Neuronal stem cell (in vitro differentiated cells): ENCODE measurements at regions not wholly inside any gene's neighbourhood (a gene's known extent, or its start where the extent isn't known, plus 50 kb on each side); places are given as distances from the start of the nearest gene placed in this dataset.

ENCODE experiments used
- DNase-seq: peaks from one replicate; pipeline ENCODE4 v3.0.0-alpha.2; 2013; ENCODE audit warnings: low spot score
- H2AFZ ChIP-seq: one replicate; pipeline ENCODE4 v1.6.1; 2013; ENCODE audit warnings: mild to moderate bottlenecking, low read length, inconsistent platforms
- H2AK5ac ChIP-seq: 2 replicates; pipeline ENCODE4 v1.6.1; 2013; ENCODE audit warnings: low read depth, mild to moderate bottlenecking, inconsistent platforms, low read length, moderate library complexity, mixed read lengths
- H2BK120ac ChIP-seq: 2 replicates; pipeline ENCODE4 v1.6.1; 2013; ENCODE audit warnings: low read depth, mild to moderate bottlenecking, inconsistent platforms, low read length, moderate library complexity, mixed read lengths
- H2BK12ac ChIP-seq: one replicate; pipeline ENCODE4 v1.6.1; 2013; ENCODE audit warnings: low read length, inconsistent platforms
- H2BK15ac ChIP-seq: 2 replicates; pipeline ENCODE4 v1.6.1; 2013; ENCODE audit warnings: mild to moderate bottlenecking, low read length, inconsistent platforms, mixed read lengths
- H2BK5ac ChIP-seq: one replicate; pipeline ENCODE4 v1.6.1; 2013; ENCODE audit warnings: inconsistent platforms, mild to moderate bottlenecking, low read length, moderate library complexity
- H3K14ac ChIP-seq: one replicate; pipeline ENCODE4 v1.6.1; 2013; ENCODE audit warnings: low read length, inconsistent platforms
- H3K18ac ChIP-seq: 2 replicates; pipeline ENCODE4 v1.6.1; 2013; ENCODE audit warnings: low read length, inconsistent platforms
- H3K23ac ChIP-seq: 2 replicates; pipeline ENCODE4 v1.6.1; 2013; ENCODE audit warnings: low read depth, mild to moderate bottlenecking, mixed read lengths, low read length, inconsistent platforms; ENCODE audit not compliant: poor library complexity
- H3K27ac ChIP-seq: replicated peaks from 3 replicates; pipeline ENCODE4 v1.5.1; 2013; ENCODE audit warnings: low read length, inconsistent platforms
- H3K27me3 ChIP-seq, 3 experiments: 2 replicates each; pipeline ENCODE4 v1.6.1; 2013; ENCODE audit warnings: low read length in 3 of 3, mild to moderate bottlenecking in 2 of 3, inconsistent platforms in 1 of 3, low read depth in 1 of 3, mixed read lengths in 1 of 3, moderate library complexity in 1 of 3; ENCODE audit not compliant: control insufficient read depth in 3 of 3, insufficient read depth in 3 of 3
- H3K36me3 ChIP-seq, 2 donors: replicated peaks in 1 of 2; 2 replicates each; pipeline ENCODE4 v1.6.1; 2013; ENCODE audit warnings: low read length in 2 of 2; ENCODE audit not compliant: control insufficient read depth in 2 of 2, insufficient read depth in 2 of 2
- H3K4ac ChIP-seq: 2 replicates; pipeline ENCODE4 v1.6.1; 2013; ENCODE audit warnings: inconsistent platforms, mild to moderate bottlenecking, low read length, moderate library complexity
- H3K4me1 ChIP-seq, 2 donors: 1 replicate in 1 of 2; 2 replicates in 1 of 2; pipeline ENCODE4 v1.6.1; 2013; ENCODE audit warnings: low read length in 2 of 2, low read depth in 1 of 2; ENCODE audit not compliant: control insufficient read depth in 2 of 2, insufficient read depth in 1 of 2
- H3K4me2 ChIP-seq: one replicate; pipeline ENCODE4 v1.6.1; 2013; ENCODE audit warnings: mild to moderate bottlenecking, low read length, inconsistent platforms; ENCODE audit not compliant: insufficient read depth, poor library complexity, severe bottlenecking
- H3K4me3 ChIP-seq, 2 donors: 2 replicates each; pipeline ENCODE4 v1.5.1; 2013; ENCODE audit warnings: low read length in 2 of 2, mild to moderate bottlenecking in 2 of 2, inconsistent platforms in 1 of 2, moderate library complexity in 1 of 2
- H3K79me1 ChIP-seq: one replicate; pipeline ENCODE4 v1.6.1; 2013; ENCODE audit warnings: low read depth, mild to moderate bottlenecking, inconsistent platforms, low read length, moderate library complexity
- H3K9ac ChIP-seq: one replicate; pipeline ENCODE4 v1.6.1; 2013; ENCODE audit warnings: mild to moderate bottlenecking, low read depth, low read length, inconsistent platforms; ENCODE audit not compliant: poor library complexity
- H3K9me3 ChIP-seq, 2 donors: replicated peaks in 1 of 2; 2 replicates each; pipeline versions ENCODE3 to v1.6.1; 2013; ENCODE audit warnings: low read length in 2 of 2, mild to moderate bottlenecking in 2 of 2, inconsistent platforms in 1 of 2, low read depth in 1 of 2, mixed read lengths in 1 of 2, moderate library complexity in 1 of 2; ENCODE audit not compliant: control insufficient read depth in 2 of 2, insufficient read depth in 1 of 2
- H4K8ac ChIP-seq: one replicate; pipeline ENCODE4 v1.6.1; 2013; ENCODE audit warnings: low read depth, mild to moderate bottlenecking, inconsistent platforms, low read length, moderate library complexity
- H4K91ac ChIP-seq: one replicate; pipeline ENCODE4 v1.6.1; 2013; ENCODE audit warnings: low read length, low read depth, mild to moderate bottlenecking, inconsistent platforms; ENCODE audit not compliant: poor library complexity
- WGBS, 2 donors: extraction: QIAGEN DNeasy Blood & Tissue Kit; methylation state at CpG; one replicate each; pipeline ENCODE4 v1.1.7; 2013; ENCODE audit warnings: missing lambda C conversion rate in 2 of 2, mixed read lengths in 1 of 2; ENCODE audit not compliant: insufficient read length in 2 of 2, insufficient replicate concordance in 1 of 2; ENCODE audit errors: extremely low coverage in 2 of 2; 5-methylcytosine and 5-hydroxymethylcytosine counted together

- no peak overlapping the region for H3K4me2 ChIP-seq
- H2AFZ ChIP-seq = no peak overlapping the region
- no peak overlapping the region for H3K18ac ChIP-seq
- H2BK120ac ChIP-seq = no peak overlapping the region
- no peak overlapping the region for H2BK15ac ChIP-seq
- no CpG with 5 or more reads among the region's 2 CpGs for WGBS, 2 donors
- no peak overlapping the region for H4K8ac ChIP-seq
- H3K4me1 ChIP-seq = no peaks in the 10 kb centered on the region
- H2BK5ac ChIP-seq = no peak overlapping the region
- no peak overlapping the region for H3K14ac ChIP-seq
- DNase-seq = no peak
- H3K27ac ChIP-seq = no peak overlapping the region
- H3K9ac ChIP-seq = no peak overlapping the region
- no peak overlapping the region for H3K23ac ChIP-seq
- H3K36me3 ChIP-seq = no peaks in the 10 kb centered on the region
- H2BK12ac ChIP-seq = no peak overlapping the region
- H3K27me3 ChIP-seq = no peaks in the 10 kb centered on the region
- H3K79me1 ChIP-seq = no peaks in the 10 kb centered on the region
- H4K91ac ChIP-seq = no peak overlapping the region
- no peak overlapping the region for H2AK5ac ChIP-seq
- no peak overlapping the region for H3K4me3 ChIP-seq
- no peaks in the 10 kb centered on the region for H3K9me3 ChIP-seq
- H3K4ac ChIP-seq = no peak overlapping the region
Measured at GRCh38 chr7:46685051-46685450, 764.0 kb upstream of the IGFBP3 start.

- WGBS, 2 donors = no CpG with 5 or more reads among the region's 7 CpGs
- H3K27ac ChIP-seq = no peak overlapping the region
- H2AFZ ChIP-seq = no peak overlapping the region
- H3K14ac ChIP-seq = no peak overlapping the region
- H3K9ac ChIP-seq = no peak overlapping the region
- no peak overlapping the region for H2BK15ac ChIP-seq
- no peaks in the 10 kb centered on the region for H3K79me1 ChIP-seq
- no peak overlapping the region for H3K23ac ChIP-seq
- no peak overlapping the region for H3K4me2 ChIP-seq
- no peaks in the 10 kb centered on the region for H3K36me3 ChIP-seq
- no peak overlapping the region for H3K4me3 ChIP-seq
- H2BK120ac ChIP-seq = no peak overlapping the region
- no peak overlapping the region for H2BK5ac ChIP-seq
- no peaks in the 10 kb centered on the region for H3K9me3 ChIP-seq
- H3K18ac ChIP-seq = no peak overlapping the region
- no peaks in the 10 kb centered on the region for H3K27me3 ChIP-seq
- no peak overlapping the region for H2BK12ac ChIP-seq
- no peak for DNase-seq
- H2AK5ac ChIP-seq = no peak overlapping the region
- H3K4ac ChIP-seq = no peak overlapping the region
- H4K8ac ChIP-seq = peak overlapping the region; percentile 23
- H3K4me1 ChIP-seq = no peaks in the 10 kb centered on the region
- H4K91ac ChIP-seq = no peak overlapping the region
Measured at GRCh38 chr7:46682836-46683624, 762.0 kb upstream of the IGFBP3 start.

GRCh38 chr7:46681865-46682503 is 760.9 kb upstream of the IGFBP3 start:
- no peak overlapping the region for H3K4me2 ChIP-seq
- no peak overlapping the region for H3K27ac ChIP-seq
- H3K23ac ChIP-seq = no peak overlapping the region
- no peaks in the 10 kb centered on the region for H3K9me3 ChIP-seq
- no peak overlapping the region for H3K4ac ChIP-seq
- peak overlapping the region; percentile 68 for H2AK5ac ChIP-seq
- H4K91ac ChIP-seq = no peak overlapping the region
- H3K4me3 ChIP-seq = no peak overlapping the region
- no CpG with 5 or more reads among the region's 12 CpGs for WGBS, 2 donors
- no peaks in the 10 kb centered on the region for H3K27me3 ChIP-seq
- H3K14ac ChIP-seq = no peak overlapping the region
- H3K9ac ChIP-seq = no peak overlapping the region
- no peak overlapping the region for H2BK5ac ChIP-seq
- H2BK120ac ChIP-seq = no peak overlapping the region
- DNase-seq = no peak
- peak overlapping the region; percentile 29 for H4K8ac ChIP-seq
- no peaks in the 10 kb centered on the region for H3K36me3 ChIP-seq
- no peaks in the 10 kb centered on the region for H3K4me1 ChIP-seq
- no peaks in the 10 kb centered on the region for H3K79me1 ChIP-seq
- no peak overlapping the region for H2BK15ac ChIP-seq
- H2BK12ac ChIP-seq = no peak overlapping the region
- peak overlapping the region; percentile 62 for H3K18ac ChIP-seq
- no peak overlapping the region for H2AFZ ChIP-seq

- H3K18ac ChIP-seq = no peak overlapping the region
- H3K4ac ChIP-seq = no peak overlapping the region
- H2BK12ac ChIP-seq = no peak overlapping the region
- H3K36me3 ChIP-seq = no peaks in the 10 kb centered on the region
- no peak for DNase-seq
- no peaks in the 10 kb centered on the region for H3K27me3 ChIP-seq
- H2BK15ac ChIP-seq = no peak overlapping the region
- H4K91ac ChIP-seq = no peak overlapping the region
- H2BK5ac ChIP-seq = no peak overlapping the region
- no CpG with 5 or more reads among the region's 7 CpGs for WGBS, 2 donors
- no peaks in the 10 kb centered on the region for H3K4me1 ChIP-seq
- no peak overlapping the region for H2BK120ac ChIP-seq
- no peak overlapping the region for H3K4me2 ChIP-seq
- peak overlapping the region; percentile 51 for H2AK5ac ChIP-seq
- no peak overlapping the region for H3K9ac ChIP-seq
- H3K14ac ChIP-seq = no peak overlapping the region
- H3K79me1 ChIP-seq = no peaks in the 10 kb centered on the region
- H3K4me3 ChIP-seq = no peak overlapping the region
- H4K8ac ChIP-seq = no peak overlapping the region
- no peaks in the 10 kb centered on the region for H3K9me3 ChIP-seq
- no peak overlapping the region for H3K23ac ChIP-seq
- no peak overlapping the region for H3K27ac ChIP-seq
- H2AFZ ChIP-seq = no peak overlapping the region
Measured at GRCh38 chr7:46680147-46680546, 759.1 kb upstream of the IGFBP3 start.
